Activated CD4-positive, alpha-beta T cell treated with anti-CD3 and anti-CD28 coated beads, Interleukin-2, amount 50 U/mL, for 48 hours (primary cell): ENCODE measurements at regions not wholly inside any gene's neighbourhood (a gene's known extent, or its start where the extent isn't known, plus 50 kb on each side); places are given as distances from the start of the nearest gene placed in this dataset.
"Not testable (repeated sequence)": the region's sequence is repeated elsewhere in the genome, so short reads cannot be mapped to it uniquely, and the experiment has no call there.

Source experiments
- DNase-seq, 2 experiments: peaks; one replicate each; pipeline ENCODE4 v3.0.0-alpha.2; 2020

DNA sequence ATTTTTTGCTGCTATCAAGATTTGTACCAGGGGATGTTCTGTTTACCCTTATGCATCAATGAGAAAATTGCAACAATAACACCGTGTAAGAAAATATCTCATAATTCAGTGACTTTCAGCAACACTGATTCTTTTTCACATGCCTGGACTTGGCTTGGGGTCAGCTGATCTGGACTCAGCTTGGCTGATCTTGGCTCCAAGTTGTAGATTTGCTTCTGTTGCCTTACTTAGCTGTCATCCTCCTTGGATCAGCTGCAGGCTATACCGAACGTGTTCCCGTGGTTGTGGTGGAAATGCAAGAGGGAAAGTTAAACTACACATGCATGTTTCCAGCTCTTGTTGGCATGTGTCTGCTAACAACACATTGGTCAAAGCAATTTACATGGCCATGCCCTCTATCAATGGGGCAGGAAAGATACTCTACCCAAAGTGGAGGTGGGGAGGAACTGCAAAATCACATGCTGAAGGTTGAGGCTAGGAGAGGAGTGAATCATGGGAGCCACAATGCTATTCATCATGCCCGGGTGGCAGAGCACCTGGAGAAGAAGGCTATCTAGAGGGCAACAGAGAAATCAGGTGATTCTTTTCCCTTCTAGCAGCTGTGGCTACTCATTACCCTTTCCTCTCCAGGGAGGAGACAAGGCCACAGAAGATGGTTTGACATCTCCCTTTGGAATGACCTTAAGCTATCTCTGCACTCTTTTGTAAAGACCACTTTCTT is 1276.3 kb upstream of the AUTS2 start:
- DNase-seq, result no peak

DNA sequence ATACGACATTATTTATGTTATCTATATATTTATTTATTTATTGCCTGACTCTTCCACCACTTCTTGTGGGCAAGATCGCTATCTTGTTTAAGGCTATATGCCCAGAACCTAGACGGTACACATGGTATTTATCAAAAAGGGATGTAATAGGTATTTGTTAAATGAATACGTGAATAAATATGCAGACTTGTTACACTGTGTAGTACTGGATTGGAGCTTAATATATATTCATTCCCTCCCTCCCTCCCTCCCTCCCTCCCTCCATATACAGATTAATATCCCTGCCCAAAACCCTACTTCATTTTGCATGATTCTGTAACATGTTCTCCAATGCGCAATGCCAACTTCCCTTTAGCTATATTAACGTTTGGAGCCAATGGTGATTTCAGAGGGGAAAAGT is 1273.7 kb upstream of the AUTS2 start:
- DNase-seq, result no peak

DNA sequence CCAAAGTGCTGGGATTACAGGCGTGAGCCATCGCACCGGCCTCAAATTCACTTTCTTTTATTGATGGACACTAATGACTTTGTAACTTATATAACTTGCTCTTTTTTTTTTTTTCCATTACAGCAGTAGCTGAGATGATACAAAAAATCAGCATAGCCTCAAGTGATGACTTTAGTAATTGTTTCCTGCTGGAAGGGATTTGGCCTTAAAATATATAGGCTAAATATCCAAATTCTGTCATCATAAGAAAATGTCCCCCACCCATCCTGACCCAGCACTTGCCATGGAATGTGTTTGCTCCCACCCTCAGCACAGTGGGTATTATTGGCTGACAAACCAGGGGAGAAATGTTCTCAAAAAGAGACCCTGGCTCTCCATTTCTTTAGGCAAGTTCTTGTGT is 1264.1 kb upstream of the AUTS2 start:
- no peak for DNase-seq

DNA sequence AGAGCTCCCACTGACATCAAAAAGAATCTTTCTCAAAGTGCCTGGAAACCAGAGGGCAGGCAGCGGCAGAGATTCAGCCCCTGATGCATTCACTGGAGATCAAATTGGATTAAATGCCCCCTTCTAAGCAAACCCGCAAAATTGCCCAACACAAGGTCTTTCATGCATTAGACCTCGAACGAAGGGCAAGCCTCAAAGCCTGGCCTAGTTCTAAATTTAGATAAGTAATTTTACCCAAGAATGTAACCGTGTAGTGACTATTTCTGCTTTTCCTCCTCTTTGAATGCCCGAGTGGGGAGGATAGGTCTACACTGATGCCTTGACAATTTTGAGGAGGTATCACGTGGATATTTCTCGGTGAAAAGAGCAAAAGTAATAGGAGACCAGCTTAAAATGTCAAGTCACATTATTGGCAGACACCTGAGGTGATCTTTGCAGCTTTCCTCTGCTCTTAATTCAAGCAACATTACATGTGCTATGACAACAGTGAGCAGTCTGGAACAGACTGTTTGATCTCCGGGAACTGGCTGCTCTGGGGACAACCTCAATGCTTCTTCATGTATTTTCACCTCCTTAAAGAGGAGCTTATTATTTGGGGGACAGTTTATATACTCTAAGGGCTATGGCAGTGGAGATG is 1263.5 kb upstream of the AUTS2 start:
- DNase-seq, result no peak

DNA sequence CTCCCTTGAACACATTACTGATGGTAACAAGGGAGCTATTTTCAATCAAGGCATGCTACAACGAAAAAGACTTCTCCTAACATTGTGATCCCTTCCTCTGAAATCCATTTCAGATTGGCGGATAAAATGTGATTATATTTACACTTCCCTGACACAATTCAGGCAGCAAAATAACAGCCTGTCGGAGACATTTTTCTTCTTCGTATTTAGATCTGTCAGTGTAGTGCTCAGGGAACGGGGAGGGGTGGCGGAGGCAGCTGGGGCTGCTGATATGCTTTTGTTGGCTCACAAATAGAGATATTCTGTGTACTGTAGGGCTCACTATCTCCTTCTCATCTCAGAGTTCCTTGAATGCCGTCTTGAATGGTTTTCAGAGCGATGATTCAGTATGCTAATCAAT is 1261.7 kb upstream of the AUTS2 start:
- DNase-seq, result no peak

DNA sequence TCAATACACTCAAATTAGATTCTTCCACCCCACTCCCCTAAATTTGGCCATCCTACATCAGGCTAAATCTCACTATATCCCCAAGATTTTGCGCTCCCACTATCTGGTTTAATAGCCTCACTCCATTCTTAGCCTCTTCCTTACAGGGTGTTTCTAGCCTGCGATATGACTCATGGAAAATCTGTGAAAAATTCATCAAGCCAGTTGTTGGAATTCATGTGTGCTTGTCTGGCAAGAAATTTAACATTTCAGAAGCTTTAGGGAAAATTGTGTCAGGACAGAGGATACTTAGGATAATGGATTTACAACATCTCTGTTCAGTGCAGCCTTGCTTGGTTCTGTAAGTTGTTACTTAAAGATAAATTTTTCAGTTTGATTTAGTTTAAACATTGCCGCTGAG is 1249.9 kb upstream of the AUTS2 start:
- no peak for DNase-seq

DNA sequence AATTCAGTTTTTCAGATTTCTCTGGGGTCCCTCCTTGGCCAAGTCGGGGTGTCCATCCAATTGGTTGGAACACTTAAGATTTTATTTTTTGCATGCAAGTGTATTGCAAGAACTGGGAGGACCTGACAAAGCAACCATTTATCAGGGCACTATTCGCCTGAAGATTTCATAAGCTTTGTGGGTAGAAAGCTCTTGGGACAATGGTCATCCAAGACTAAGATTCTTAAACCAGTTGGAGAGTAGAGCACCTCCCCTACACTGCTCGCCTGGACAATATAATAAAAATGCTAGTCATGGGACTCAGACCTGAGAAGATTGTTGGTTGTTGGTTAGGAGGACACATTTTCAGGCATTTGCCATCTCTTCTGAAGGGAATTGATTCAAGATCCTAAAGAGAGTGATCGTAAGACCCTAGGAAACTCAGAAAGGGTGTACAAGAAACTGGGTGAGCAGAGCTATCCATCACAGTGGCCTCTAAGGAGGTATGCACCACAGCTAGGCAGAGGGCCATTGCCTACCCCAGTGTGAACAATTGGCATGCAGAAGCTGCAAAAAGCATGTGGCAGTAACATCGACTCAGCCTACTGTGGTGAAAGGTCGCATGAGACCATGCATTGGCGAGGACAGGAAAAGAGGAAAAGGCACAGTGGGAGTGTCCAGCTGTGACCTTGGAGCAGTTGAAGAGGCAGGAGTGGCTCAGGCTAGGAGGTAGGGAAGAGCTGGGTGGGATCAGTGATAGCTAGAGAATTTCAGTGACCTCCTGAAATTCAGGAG is 1235.3 kb upstream of the AUTS2 start:
- DNase-seq, result no peak

DNA sequence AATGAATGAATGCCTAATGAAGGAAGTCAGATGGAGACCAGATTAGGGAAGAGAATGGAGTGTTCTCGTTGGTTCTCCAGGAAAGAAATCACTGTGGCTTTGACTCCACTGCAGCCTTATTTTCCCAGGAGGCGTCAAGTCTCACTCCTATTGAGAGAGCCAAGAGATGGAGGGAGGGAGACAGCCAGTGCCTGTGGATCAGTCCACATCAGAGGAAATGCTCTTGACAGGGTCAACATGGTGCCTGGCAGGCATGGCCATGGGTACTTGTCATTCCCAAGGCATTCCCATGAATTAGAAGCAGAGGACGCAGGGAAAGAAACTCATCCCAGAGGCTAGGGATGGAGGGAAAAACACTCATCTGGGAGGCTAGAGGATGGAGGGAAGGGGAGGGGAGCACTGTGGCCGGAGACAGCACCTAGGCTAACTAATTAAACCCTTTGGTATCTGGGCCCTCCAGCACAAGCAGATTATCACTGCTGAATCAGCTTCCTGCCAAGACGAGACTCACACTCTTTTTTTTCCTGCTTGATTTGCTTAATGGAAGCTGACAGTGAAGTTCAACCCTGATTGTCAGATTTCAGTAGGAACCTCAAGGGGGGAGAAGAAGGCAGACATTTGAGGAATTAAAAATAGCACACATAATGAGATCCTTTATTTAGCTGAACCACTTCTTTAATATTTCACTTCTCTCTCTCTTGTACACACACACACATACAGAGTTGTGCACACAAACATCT is 1233.2 kb upstream of the AUTS2 start:
- no peak for DNase-seq

DNA sequence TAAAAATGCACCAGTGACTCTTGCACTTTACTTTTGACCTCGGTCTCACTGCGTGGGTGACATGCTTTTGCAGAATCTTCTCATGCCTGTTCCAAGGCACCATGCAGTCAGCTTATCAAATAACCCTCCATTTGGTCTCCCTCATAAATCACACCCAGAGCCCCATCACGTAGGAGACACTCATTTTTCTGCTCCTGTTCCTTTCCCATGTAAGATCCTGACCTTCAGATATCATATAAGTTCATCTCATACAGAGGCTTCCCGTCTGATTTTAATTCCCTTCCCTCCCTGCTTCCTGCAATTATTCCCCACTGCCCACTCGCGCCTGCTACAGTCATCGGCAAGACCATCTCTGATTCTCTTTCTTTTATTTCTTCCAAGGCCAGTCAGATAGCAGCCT is 1226.3 kb upstream of the AUTS2 start:
- no peak for DNase-seq

DNA sequence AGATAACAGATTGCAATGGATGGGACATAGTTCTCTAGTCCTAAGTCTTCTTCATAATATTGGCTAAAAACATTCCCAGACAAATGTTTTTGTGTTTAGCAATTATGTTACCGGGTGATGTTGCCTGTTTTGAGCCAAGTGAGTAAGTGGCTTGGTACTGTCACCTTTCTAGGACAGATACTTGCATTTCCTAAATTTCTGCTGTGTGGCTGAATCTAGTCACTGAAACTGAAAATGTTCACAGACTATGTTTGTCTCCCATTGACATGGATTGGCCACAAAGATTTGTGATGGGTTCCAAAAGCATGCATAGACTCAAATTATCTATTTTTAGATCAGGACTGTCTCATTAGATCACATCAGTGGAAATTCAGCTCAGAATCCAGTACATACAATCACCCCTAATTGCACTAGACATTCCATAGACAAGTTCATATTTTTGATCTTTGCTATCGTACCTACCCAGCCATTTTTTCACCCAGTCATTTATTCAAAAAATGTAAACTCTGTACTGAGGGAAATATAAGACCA is 1222.1 kb upstream of the AUTS2 start:
- DNase-seq, result no peak

DNA sequence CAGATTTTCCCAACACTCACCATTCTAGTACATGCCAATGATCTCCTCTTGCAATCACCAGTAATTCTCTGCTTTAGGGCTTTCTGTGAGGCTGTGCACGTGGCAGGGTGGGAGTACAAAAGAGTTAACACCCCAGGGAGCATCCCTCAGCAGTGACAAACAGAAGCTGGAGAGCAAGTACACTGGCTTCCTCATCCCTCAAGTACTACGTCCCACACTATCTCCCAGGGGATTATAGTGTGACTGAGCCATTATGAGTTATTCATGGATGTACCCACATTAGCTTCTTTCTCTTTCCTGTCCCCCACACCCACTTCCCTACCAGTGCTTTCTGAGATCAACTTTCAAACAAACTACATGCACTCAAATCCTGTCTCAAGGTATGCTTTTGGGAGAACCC is 1216.5 kb upstream of the AUTS2 start:
- DNase-seq, result no peak

DNA sequence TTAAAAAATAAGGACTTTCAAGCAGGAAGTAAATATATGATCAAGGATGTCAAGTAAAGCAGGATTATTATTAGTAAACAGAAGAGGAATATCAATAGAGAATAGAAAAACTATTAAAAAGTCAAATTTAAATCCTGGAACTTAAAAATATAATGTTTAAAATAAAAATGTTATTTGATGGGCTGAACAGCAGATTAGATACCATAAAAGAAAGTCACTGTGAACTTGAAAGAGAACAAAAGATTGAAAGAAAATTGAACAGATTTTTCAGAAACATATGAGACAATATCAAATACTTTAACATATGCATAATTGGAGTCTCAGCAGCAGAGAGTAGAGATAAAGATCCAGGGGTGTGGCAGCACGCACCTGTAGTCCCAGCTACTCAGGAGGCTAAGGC is 1213.7 kb upstream of the AUTS2 start:
- DNase-seq, result no peak

DNA sequence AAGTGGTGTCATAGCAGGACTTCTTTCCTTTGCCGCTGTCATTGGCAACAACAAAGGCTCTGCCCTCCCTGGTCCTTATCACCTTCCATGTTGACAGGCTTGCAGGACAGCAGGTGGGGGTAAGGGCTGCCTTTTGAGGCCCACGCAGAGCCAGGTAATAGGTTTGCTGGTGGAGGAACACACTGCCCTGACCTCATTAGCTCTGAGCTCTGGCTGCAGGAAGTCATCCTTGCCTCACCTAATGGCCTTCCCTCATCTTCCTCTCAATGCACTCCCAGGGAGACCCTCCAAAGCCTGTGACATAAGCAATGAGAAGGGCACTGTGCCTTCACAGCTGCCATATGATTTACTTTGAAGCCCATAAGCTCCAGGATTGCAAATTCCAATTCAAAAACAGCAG is 1205.2 kb upstream of the AUTS2 start:
- no peak for DNase-seq

DNA sequence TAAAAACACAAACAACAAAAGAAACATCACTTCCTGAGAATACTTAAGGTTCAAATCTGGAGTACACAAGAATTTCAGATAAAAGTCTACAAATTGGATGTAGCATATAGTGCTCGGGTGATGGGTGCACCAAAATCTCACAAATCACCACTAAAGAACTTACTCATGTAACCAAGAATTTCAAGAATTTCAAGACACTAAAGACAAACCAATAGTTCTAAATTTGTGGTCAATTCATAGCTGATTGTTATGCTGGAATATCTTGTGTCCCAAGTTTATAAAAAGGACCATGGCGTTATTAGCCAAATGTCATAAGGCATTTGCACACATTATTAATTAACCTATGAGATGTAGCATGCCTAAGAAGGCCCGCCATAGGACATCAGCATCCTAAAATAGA is 1204.1 kb upstream of the AUTS2 start:
- no peak for DNase-seq

DNA sequence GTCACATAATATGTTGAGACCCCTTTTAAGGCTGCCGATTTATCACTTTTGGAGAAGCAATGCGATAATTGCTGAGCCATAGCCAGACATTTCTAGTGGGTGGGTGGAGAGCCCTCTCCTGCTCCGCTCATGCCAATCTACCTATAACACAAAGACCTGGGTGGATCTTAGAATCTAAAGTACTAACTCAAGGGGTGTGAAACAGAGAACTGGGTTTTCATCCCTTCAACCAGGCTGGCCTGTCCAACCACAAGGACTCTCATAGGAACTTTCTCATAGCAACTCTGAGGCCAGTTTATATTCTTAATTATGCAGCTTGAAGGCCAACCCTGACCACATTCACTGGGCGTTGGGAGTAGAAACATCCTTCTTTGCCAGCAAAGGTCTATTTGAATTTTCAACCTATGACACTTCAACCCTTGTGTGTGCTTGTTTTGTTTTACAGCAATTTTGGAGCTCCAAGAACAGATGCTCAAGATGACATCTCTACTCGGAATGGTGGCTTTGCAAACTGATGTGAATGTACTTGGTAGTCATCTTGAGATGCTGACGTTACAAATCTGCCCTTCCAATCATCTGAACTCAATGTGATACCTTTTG is 1198.2 kb upstream of the AUTS2 start:
- DNase-seq, result no peak

DNA sequence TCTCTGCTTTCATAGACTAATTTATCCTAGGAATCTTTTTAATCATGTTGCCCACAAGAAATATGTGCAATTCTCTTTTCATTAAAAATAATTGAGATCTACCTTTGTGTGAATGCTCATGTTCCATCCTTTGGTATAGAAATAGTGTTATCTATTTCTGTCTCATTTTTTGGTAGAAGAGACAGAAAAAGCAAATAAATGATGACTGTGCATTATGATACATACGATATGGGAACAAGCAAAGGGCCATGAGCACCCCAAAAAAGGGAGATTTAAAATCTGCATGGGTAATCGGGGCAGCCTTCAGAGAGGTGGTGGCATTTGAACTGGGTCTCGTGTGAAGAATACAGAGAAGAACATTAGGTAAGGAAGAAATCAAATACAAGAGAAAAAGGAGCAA is 1197.5 kb upstream of the AUTS2 start:
- no peak for DNase-seq

DNA sequence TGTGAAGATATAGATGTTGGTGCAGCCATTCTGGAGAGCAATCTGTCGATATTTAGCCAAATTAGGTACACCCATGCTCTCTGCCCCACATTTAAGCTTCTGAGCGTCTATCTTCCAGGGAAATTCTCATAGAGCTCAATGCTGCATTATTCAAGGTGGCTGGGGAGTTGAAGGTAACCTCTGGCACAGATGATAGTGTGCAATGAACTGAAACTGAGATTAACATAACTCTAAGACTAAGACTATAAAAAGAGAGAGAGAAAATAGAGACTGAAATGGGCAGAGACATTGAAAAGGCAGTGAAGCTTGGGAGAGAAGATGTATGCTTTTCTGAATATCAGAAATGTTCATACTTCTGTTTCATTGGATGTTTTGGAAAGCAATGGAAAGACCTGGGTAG is 1197.0 kb upstream of the AUTS2 start:
- DNase-seq, result no peak

DNA sequence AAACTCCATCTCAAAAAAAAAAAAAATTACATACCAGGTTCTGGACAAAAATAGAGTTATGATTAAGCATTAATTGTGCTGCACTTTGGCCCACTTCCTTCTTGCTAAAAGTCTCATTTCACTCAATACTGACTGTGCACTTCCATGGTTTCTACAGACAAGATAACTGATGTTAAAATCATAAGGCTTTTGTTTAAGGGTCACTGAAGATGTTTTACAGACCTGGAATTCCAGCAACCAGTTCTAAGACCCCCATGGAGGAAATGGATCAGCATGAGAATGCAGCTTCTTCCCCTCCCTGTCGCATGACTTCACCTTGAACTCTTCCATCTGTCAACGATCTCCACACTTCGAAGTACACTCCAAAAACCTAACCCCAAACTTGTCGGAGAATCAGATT is 1191.8 kb upstream of the AUTS2 start:
- no peak for DNase-seq

DNA sequence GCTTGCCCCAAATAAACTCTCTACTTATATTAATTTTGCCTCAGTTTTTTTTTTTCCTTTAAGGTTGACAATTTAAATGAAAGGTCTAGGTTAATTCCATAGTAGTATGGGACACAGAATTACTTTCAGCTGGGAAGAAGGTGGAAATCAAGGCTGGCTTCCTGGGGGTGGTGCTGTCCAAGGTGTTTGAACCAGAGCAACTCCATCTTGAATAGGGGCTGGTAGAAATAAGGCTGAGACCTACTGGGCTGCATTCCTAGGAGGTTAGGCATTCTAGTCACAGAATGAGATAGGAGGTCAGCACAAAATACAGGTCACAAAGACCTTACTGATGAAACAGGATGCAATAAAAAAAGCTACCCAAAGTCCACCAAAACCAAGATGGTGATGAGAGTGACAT is 1190.8 kb upstream of the AUTS2 start:
- no peak for DNase-seq

DNA sequence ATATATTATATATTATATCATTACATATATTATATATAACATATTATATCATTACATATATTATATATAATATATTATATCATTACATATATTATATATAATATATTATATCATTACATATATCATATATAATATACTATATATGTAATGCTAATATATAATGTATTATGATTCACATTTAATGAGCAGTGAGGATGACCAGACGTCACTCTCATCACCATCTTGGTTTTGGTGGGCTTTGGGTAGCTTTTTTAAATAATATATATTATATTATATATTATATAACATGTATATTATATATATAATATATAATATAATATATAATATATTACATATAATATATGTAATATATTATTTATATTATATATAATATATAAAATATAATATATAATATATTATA is 1189.4 kb upstream of the AUTS2 start:
- DNase-seq, result no peak

DNA sequence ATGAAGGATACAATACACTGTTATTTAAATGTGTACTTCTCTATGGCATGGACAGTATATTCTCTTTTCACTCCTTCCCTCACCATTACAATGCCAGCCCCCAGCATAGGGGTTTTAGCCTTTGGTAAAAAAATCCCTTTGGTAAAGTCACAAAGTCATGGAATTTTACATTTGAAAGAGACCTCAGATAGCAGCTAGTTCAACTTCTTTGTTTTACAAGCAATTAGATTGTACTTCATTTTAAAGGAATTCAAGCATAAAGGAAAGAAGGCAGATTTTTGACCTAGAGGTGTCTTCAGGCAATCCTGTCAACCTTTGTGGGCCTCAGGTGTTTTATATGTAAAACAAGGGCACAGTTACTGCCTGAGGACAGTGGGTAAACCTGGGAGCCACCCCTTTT is 1188.4 kb upstream of the AUTS2 start:
- DNase-seq, result no peak

DNA sequence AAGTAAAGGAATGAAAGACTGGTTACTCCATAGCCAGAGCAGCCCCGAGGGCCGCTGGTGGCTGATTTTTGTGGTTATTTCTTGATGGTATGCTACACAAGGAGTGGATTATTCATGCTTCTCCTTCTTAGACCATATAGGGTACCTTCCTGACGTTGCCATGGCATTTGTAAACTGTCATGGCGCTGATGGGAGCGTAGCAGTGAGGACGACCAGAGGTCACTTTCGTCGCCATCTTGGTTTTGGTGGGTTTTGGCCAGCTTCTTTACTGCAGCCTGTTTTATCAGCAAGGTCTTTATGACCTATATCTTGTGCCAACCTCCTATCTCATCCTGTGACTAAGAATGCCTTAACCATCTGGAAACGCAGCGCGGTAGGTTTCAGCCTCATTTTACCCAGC is 1187.6 kb upstream of the AUTS2 start:
- not testable (repeated sequence) for DNase-seq

DNA sequence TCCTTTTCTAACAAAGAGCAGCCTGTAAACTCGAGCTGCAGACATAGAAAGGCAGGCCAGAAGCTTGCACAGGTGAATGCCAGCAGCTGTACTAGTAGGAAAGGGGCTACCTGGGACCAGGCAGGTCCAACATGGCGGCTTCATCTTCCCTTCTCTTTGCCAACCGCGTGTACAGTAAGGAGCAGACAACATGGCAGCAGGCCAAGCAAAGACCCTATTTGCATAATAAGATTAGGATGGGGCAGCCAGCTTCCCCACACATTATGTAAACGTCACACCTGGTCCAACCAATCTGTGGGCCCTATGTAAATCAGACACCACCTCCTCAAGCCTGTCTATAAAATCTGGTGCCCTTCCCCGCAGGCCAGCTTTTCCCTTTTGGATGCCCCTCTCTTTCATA is 1186.5 kb upstream of the AUTS2 start:
- no peak for DNase-seq
